HG02840 (cell line): ENCODE measurements at regions not wholly inside any gene's neighbourhood (a gene's known extent, or its start where the extent isn't known, plus 50 kb on each side); places are given as distances from the start of the nearest gene placed in this dataset.
A peak's percentile ranks its signal among the peaks of the same experiment; 100 is the strongest.

Source experiments
- ATAC-seq: cut with Tn5 transposase; IDR thresholded peaks from one replicate; pipeline ENCODE4 v1.9.1; 2021; ENCODE audit warnings: mild to moderate bottlenecking, moderate library complexity, moderate number of reproducible peaks; ENCODE audit not compliant: unreplicated experiment, low FRiP score

DNA sequence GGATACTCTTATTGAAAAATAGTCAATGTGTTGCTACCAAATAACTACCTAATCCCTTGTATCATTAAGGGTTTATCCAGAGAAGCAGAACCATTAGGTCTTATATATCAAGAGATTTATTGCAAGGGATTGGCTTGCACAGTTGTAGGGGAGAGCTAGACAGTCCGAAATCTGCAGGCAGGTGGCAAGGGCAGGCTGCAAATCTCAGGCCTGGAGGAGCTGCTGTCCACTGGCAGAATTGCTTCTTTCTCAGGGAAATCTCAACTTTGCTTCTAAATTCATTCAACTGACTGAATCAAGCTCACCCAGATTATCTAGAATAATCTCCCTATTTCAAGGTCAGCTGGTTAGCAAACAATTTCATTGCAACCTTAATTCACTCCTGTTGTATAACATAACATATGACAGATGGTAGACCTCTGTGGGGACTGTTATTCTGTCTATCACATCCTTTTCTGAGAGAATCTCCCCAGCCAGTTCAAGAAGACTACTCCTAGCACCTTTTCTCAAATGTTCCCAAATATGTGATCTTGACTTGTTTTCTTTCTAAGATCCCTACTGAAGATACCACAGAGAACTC is 194.2 kb downstream of the NHLRC3 start:
- no peak for ATAC-seq

GRCh38 chr13:39232999-39233398 is 194.7 kb downstream of the NHLRC3 start:
- no peak for ATAC-seq

DNA sequence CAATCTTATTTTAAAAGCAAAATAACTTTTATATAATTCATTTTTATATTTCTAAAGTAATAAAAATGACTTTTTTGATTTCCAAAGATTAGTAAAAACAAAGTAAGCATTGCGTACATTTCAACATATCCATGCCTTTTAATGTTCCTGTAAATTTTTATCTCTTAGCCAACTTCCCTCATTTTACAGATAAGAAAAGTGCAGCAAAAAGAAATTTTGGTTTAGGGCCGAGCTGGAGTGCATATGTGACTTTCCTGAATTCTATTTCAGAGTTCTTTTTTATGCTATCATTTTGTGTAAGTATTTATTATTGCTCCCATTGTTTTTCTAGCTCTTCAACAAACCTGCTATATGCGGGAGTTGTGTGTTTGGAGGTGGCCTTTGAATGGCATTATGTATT is 195.3 kb downstream of the NHLRC3 start:
- ATAC-seq: no peak

GRCh38 chr13:39244561-39245230 is 206.4 kb downstream of the NHLRC3 start:
- no peak for ATAC-seq

GRCh38 chr13:39245688-39246087 is 207.4 kb downstream of the NHLRC3 start:
- no peak for ATAC-seq

DNA sequence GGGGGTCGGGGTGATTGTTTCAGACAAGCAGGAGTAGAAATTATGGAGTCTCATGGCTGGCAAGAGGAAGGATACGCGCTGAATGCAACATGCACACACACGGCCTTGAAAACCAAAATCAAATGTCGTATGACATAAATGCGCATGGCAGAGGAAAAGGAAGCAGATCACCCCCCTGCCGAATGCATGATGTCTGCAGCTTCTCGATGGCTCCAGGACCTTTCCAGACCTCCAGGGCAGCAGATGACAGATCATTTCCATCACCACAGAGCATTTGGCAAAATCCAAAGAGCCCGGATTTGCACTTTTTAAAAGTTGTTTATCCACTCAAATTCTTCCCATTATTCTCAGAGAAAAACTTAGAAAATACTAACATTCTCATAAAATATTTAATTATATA is 211.7 kb downstream of the NHLRC3 start:
- no peak for ATAC-seq

DNA sequence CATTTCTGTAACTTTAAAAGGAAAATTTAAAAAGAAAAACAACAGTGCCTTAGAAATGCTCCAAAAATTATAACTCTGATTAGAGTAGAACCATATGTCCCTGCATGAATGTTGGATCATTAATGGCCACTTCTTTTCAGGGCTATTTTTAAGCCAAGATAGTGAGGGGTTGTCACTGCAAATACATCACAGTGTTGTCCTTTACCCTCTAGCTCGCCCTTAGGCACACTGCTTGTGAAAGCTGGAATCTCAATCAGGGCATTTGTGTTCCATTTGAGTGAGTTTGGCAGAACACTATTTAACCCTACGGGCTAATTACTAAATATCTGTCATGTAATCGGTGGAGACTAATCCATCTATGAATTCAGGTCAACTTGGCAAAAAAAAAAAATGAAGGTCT is 212.2 kb downstream of the NHLRC3 start:
- no peak for ATAC-seq

GRCh38 chr13:39251340-39251739 is 213.1 kb downstream of the NHLRC3 start:
- no peak for ATAC-seq

- no peak for ATAC-seq
Observed at GRCh38 chr13:39253774-39254173, 215.5 kb downstream of the NHLRC3 start.

DNA sequence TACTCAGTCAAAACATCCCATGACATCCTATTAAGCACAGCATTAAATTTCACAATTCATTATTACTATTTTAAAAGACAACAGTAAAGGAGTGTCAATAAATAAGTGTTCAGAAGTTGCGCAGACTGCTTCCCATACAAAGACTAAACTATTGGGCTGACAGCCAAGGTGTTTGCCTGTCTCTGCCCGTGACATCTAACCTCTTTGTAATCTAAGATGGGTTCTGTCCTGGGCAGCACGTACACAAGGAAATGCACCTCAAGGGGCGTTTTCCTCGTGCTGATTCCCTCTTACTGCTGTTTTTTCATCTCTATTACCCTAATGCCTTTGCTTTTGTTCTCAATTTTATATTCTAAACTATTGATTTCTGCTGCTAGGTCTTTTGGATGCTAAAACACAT is 216.3 kb downstream of the NHLRC3 start:
- ATAC-seq: no peak

DNA sequence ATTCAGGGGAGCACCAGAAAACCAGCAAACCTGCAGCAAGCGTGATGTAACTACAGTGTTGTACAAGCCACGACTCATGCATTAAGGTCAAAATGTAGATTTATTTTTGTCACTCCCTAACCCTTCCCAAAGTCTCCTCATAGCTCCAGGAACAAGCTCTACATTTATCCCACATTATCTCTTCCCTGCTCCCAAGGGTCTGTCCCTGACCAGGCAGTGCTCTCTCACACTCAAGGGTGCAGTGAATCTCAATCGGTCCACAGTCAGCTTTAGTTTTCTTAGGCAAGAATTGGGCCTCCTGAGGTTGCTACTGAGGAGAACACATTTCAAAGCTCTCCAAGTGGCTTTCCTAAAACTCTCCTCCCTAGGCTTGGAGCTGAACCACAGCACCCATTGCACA is 219.4 kb downstream of the NHLRC3 start:
- ATAC-seq: no peak

DNA sequence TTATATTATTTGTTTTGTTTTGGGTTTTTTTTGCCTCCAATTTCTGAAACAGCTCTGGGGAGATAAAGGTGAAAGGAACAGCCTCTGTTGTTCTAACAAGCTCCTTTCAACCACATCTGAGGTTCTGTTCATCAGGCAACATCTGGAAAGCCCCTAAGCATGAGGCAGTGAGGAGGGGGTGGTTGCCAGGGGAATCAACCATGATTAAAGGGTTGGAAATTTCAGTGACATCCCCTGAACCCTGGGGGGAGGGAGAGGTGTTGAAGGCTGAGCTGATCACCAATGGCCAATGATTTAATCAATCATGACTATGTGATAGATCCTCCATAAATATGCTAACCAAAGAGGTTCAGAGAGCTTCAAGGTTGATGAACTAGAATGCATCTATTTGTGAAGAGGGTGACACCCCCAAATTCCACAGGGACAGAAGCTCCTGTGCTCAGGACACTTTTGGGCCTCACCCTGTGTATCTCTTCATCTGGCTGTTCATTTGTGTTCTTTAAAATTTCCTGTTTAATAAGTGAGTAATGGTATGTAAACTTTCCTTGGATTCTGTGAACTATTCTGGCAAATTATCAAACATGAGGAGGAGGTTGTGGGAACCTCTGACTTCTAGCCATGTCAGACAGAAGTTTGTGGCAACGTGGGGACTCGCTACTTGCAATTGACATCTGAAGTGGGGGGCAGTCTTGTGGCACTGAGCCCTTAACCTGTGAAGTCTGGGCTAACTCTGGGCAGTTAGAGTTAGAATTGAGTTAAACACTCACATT is 221.3 kb downstream of the NHLRC3 start:
- ATAC-seq: no peak

DNA sequence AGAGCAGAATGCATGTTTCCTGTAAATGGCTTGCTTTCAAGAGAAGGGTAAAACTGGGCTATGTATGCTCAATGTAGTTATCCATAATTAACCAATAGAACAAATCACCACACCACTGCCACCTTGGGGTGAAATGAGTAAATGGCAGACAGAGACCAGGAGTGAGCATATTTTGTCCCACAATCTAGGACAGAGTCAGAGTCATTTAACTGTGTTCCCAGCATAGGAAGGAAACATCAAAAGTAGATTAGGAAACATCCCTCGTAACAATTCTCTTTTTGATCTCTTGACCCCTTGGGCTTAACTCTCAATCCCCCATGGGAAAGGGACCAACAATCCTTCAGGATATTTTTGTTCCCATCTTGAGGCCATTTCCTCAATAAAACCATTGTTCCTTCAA is 224.8 kb downstream of the NHLRC3 start:
- ATAC-seq: peak; percentile 62

- ATAC-seq: no peak
Observed at GRCh38 chr13:39263531-39263930, 225.3 kb downstream of the NHLRC3 start.

- no peak for ATAC-seq
Observed at GRCh38 chr13:39266426-39266825, 228.2 kb downstream of the NHLRC3 start.

DNA sequence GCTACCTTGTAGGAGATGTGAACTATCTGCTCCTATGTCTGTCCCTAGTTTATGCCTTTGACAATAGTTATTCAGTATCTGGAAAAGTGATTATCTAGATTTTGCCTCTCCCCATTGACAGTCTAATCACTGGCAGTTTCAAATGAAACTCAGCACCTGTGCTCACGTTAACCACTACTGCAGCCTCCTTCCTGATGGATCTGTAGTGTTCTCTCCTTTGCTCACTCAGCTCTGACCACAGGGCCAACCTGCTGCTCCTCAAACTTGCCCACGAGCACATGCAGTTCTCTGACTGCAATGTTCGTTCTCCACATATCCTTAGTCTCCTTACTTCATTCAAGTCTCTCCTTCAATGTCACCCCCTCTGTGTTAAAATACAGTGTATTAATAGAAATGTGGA is 230.1 kb downstream of the NHLRC3 start:
- no peak for ATAC-seq

DNA sequence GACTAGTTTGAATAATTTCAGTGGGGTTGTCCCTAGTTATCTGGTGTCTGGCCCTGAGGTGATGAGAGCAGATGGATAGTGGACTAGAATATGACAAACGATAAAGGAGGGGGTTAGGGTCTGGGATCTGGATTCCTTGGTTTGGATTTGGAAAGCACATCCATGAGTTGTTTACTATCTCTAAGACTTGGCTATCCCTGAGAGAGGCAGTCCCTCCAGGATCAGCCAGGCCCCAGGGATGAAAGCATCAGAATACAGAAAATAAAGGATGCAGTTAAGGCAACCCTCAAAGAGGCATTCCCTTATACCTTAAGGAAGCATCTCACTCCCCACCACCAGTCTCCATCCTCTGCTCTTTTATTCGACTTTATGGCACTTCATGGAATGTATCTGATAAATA is 230.7 kb downstream of the NHLRC3 start:
- ATAC-seq: no peak

DNA sequence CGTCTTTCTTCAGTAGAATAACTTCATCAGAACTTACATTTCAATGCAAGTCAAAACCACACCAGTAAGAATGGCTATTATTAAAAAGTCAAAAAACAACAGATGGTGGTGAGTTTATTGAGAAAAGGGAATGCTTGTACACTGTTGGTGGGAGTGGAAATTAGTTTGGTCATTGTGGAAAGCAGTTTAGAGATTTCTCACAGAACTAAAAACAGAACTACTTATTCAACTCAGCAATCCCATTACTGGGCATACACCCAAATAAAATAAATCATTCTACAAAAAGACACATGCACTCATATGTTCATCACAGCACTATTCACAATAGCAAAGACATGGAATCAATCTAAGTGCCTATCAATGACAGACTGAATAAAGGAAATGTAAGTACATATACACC is 231.2 kb downstream of the NHLRC3 start:
- no peak for ATAC-seq

DNA sequence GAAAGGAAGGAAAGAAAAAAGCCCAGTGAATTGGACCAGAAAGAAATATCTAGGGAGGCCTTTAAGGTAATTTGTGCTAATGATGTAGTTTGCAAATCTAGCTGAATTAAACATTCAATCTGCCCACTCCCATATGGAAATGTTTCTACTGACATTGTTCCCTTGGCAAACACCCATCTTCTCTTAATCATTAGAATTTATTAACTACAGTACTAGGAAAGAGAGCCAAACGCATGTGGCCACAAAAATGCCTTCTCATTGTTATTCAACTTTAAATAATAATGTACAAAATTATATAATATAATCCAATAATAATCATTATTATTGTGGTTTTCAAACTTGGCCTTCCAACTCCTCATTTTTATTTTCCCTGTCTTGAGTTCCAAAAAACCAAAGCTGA is 234.7 kb downstream of the NHLRC3 start:
- no peak for ATAC-seq

GRCh38 chr13:39273953-39274738 is 235.9 kb downstream of the NHLRC3 start:
- no peak for ATAC-seq

- no peak for ATAC-seq
Observed at GRCh38 chr13:39274739-39275325, 236.6 kb downstream of the NHLRC3 start.
